GM12891 (cell line): ENCODE measurements at regions not wholly inside any gene's neighbourhood (a gene's known extent, or its start where the extent isn't known, plus 50 kb on each side); places are given as distances from the start of the nearest gene placed in this dataset.

Source experiments
- POLR2A ChIP-seq: IDR thresholded peaks from 2 replicates; pipeline ENCODE4 v1.6.1; 2011; ENCODE audit warnings: low read depth, low read length, control low read depth
- POLR2AphosphoS5 ChIP-seq: IDR thresholded peaks from 2 replicates; pipeline ENCODE4 v1.6.1; 2011; ENCODE audit warnings: low read depth, low read length, control low read depth

- TF ChIP-seq POLR2AphosphoS5: no peak
- no peak for TF ChIP-seq POLR2A
These were observed 99.8 kb downstream of the LARP7 start for GRCh38 chr4:112736718-112737135.
